SK-N-SH (cell line): ENCODE measurements at regions not wholly inside any gene's neighbourhood (a gene's known extent, or its start where the extent isn't known, plus 50 kb on each side); places are given as distances from the start of the nearest gene placed in this dataset.

ENCODE experiments used
- CTCF ChIA-PET: fragments of 300-600, 350-600 bp; formaldehyde crosslinking; extraction: SDS; loops from one replicate; lab custom pipeline; 2021; lab: Yijun Ruan, JAX
- POLR2A ChIA-PET: fragments of 350-600 bp; sonication (Branson Sonifier 250); formaldehyde crosslinking; extraction: SDS; loops from one replicate; lab custom pipeline; 2020; ENCODE audit warnings: antibody characterized with exemption, inconsistent platforms; lab: Yijun Ruan, JAX
- DNase-seq: peaks from one replicate; pipeline ENCODE4 v3.0.0; 2012
- H2AFZ ChIP-seq: fragments of 200-600 bp; sonication (generic); 2 replicates; pipeline ENCODE4 v1.8.1; 2016; ENCODE audit warnings: antibody characterized with exemption, mild to moderate bottlenecking, low read depth
- H3F3A ChIP-seq: fragments of 200-600 bp; sonication (generic); replicated peaks from 2 replicates; pipeline ENCODE3; 2016; ENCODE audit warnings: antibody characterized with exemption, mild to moderate bottlenecking; ENCODE audit not compliant: insufficient read depth
- H3K27ac ChIP-seq, 2 experiments: fragments of 200-500 bp in 1 of 2; fragments of 200-600 bp in 1 of 2; sonication (Bioruptor generic) in 1 of 2; sonication (generic), shearing (Covaris generic) in 1 of 2; 2 replicates each; pipeline versions ENCODE4 v1.5.1 to v1.6.1; 2014 to 2016; ENCODE audit warnings: low read depth in 2 of 2, inconsistent platforms in 1 of 2, low read length in 1 of 2, mild to moderate bottlenecking in 1 of 2, mixed read lengths in 1 of 2
- H3K27me3 ChIP-seq: fragments of 200-600 bp; sonication (generic), shearing (Covaris generic); 2 replicates; pipeline ENCODE4 v1.6.1; 2016; ENCODE audit warnings: mixed run types; ENCODE audit not compliant: insufficient read depth
- H3K36me3 ChIP-seq, 2 experiments: fragments of 200-500 bp in 1 of 2; fragments of 200-600 bp in 1 of 2; sonication (Bioruptor generic) in 1 of 2; sonication (generic) in 1 of 2; replicated peaks in 1 of 2; 2 replicates each; pipeline versions ENCODE3 to v1.5.1; 2014 to 2016; ENCODE audit warnings: low read length in 1 of 2, mild to moderate bottlenecking in 1 of 2; ENCODE audit not compliant: insufficient read depth in 2 of 2, control insufficient read depth in 1 of 2
- H3K4me1 ChIP-seq, 2 experiments: fragments of 200-500 bp in 1 of 2; fragments of 200-600 bp in 1 of 2; sonication (Bioruptor generic) in 1 of 2; sonication (generic), shearing (Covaris generic) in 1 of 2; 2 replicates each; pipeline versions ENCODE4 v1.5.1 to v1.6.1; 2014 to 2016; ENCODE audit warnings: low read depth in 1 of 2, low read length in 1 of 2, mixed run types in 1 of 2; ENCODE audit not compliant: insufficient read depth in 2 of 2, control insufficient read depth in 1 of 2
- H3K4me2 ChIP-seq: fragments of 200-600 bp; sonication (generic), shearing (Covaris generic); 2 replicates; pipeline ENCODE4 v1.6.1; 2017; ENCODE audit warnings: mixed run types
- H3K4me3 ChIP-seq, 2 experiments: fragments of 200-500 bp in 1 of 2; fragments of 200-600 bp in 1 of 2; sonication (Bioruptor generic) in 1 of 2; sonication (generic), shearing (Covaris generic) in 1 of 2; 2 replicates each; pipeline versions ENCODE4 v1.5.1 to v1.8.1; 2014 to 2016; ENCODE audit warnings: low read depth in 2 of 2, inconsistent platforms in 1 of 2, low read length in 1 of 2, mild to moderate bottlenecking in 1 of 2, mixed read lengths in 1 of 2, moderate library complexity in 1 of 2
- H3K79me2 ChIP-seq: fragments of 200-600 bp; sonication (generic); 2 replicates; pipeline ENCODE4 v1.8.1; 2017; ENCODE audit warnings: mild to moderate bottlenecking; ENCODE audit not compliant: insufficient read depth
- H3K9ac ChIP-seq: fragments of 200-600 bp; sonication (generic); 2 replicates; pipeline ENCODE4 v1.6.1; 2017; ENCODE audit warnings: mixed run types
- H3K9me2 ChIP-seq: fragments of 200-600 bp; sonication (generic); 2 replicates; pipeline ENCODE4 v1.6.1; 2017; ENCODE audit warnings: mixed run types
- H3K9me3 ChIP-seq: fragments of 200-600 bp; sonication (generic); 2 replicates; pipeline ENCODE4 v1.6.1; 2017; ENCODE audit warnings: mixed run types, mild to moderate bottlenecking, moderate library complexity
- H4K20me1 ChIP-seq: fragments of 200-600 bp; sonication (generic); 2 replicates; pipeline ENCODE4 v1.6.1; 2017; ENCODE audit warnings: mild to moderate bottlenecking, mixed run types; ENCODE audit not compliant: insufficient read depth
- ELF1 ChIP-seq: IDR thresholded peaks from 2 replicates; pipeline ENCODE4 v1.4.0; 2012
- EZH2phosphoT487 ChIP-seq: fragments of 200-600 bp; sonication (generic); IDR thresholded peaks from 2 replicates; pipeline ENCODE4 v1.6.1; 2017; ENCODE audit warnings: low read depth, mixed run types, mild to moderate bottlenecking, antibody characterized with exemption, moderate library complexity, borderline replicate concordance
- FOSL2 ChIP-seq: IDR thresholded peaks from 2 replicates; pipeline ENCODE4 v1.4.0; 2012; ENCODE audit warnings: low read depth, mild to moderate bottlenecking, moderate library complexity, borderline replicate concordance
- FOXJ3 ChIP-seq: sonication (generic); formaldehyde crosslinking; IDR thresholded peaks from 2 replicates; pipeline ENCODE4 v1.5.1; 2020; ENCODE audit warnings: mild to moderate bottlenecking, missing genetic modification reagents
- FOXM1 ChIP-seq: IDR thresholded peaks from 2 replicates; pipeline ENCODE4 v1.4.0; 2012; ENCODE audit warnings: low read depth, mild to moderate bottlenecking
- GABPA ChIP-seq: IDR thresholded peaks from 2 replicates; pipeline ENCODE4 v1.4.0; 2012; ENCODE audit warnings: low read depth, mild to moderate bottlenecking
- JUND ChIP-seq: IDR thresholded peaks from 2 replicates; pipeline ENCODE4 v1.4.0; 2012
- MEF2A ChIP-seq: IDR thresholded peaks from 2 replicates; pipeline ENCODE4 v1.4.0; 2012; ENCODE audit warnings: low read depth, borderline replicate concordance
- MXI1 ChIP-seq: IDR thresholded peaks from 2 replicates; pipeline ENCODE4 v1.6.1; 2012; ENCODE audit warnings: mild to moderate bottlenecking, low read depth, low read length, improper control_type of control experiment
- NFIC ChIP-seq: IDR thresholded peaks from 2 replicates; pipeline ENCODE4 v1.4.0; 2012; ENCODE audit warnings: borderline replicate concordance
- RAD21 ChIP-seq: IDR thresholded peaks from 2 replicates; pipeline ENCODE4 v1.6.1; 2012; ENCODE audit warnings: mild to moderate bottlenecking, low read length
- RXRA ChIP-seq: IDR thresholded peaks from 2 replicates; pipeline ENCODE4 v1.4.0; 2012; ENCODE audit warnings: low read depth, mild to moderate bottlenecking, borderline replicate concordance
- SIN3A ChIP-seq: IDR thresholded peaks from 2 replicates; pipeline ENCODE4 v1.6.1; 2012; ENCODE audit warnings: low read depth, mild to moderate bottlenecking, low read length, moderate library complexity, borderline replicate concordance
- TAF1 ChIP-seq: IDR thresholded peaks from 2 replicates; pipeline ENCODE4 v1.6.1; 2012; ENCODE audit warnings: low read depth, mild to moderate bottlenecking, low read length, moderate library complexity, borderline replicate concordance
- TCF12 ChIP-seq: IDR thresholded peaks from 2 replicates; pipeline ENCODE4 v1.4.0; 2012
- TEAD4 ChIP-seq: IDR thresholded peaks from 2 replicates; pipeline ENCODE4 v1.4.0; 2012; ENCODE audit warnings: mild to moderate bottlenecking, borderline replicate concordance; ENCODE audit not compliant: insufficient read depth
- whole genome bisulfite sequencing: methylation state at CpG from one replicate; pipeline ENCODE4 v1.1.6; 2017; ENCODE audit warnings: low lambda C conversion rate; 5-methylcytosine and 5-hydroxymethylcytosine counted together
- TF ChIP-seq, protein P1 (sequence below): IDR thresholded peaks from 2 replicates; pipeline ENCODE4; 2012
- TF ChIP-seq, protein P2 (sequence below): fragments of 200-600 bp; sonication (generic); IDR thresholded peaks from 2 replicates; pipeline ENCODE4 v1.6.1; 2017; ENCODE audit warnings: antibody characterized with exemption, mild to moderate bottlenecking, moderate library complexity
- TF ChIP-seq, protein P3 (sequence below): fragments of 150-350 bp; IDR thresholded peaks from 2 replicates; pipeline ENCODE4 v1.6.1; 2017; ENCODE audit warnings: antibody characterized with exemption, low read length, low read depth, borderline replicate concordance

DNA sequence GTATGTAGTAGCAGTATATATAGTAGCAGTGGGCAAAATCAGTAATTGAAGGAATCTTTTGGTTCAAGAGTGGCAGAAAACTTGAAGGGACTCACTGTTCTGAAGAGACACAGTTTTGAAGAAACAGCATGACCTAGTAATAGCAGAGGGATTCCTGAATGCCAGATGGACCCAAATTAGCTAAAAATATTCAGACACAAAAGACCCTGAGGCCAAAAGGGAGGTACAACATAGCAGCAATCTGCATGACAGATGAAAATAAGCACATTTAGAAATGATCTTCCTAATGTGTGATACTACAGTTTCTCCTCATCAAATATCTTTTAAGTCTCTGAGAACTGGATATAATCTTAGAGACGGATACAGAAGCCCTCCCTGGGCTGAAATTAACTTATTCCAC, 536.6 kb downstream of the PPARGC1A start:
- Histone ChIP-seq H3F3A (no peaks in the 10 kb centered on the region), H3K79me2 (no peaks in the 10 kb centered on the region), H3K4me3 (no peak overlapping the region), H3K36me3 (no peaks in the 10 kb centered on the region), H3K27ac (no peak overlapping the region), H3K9me3 (no peaks in the 10 kb centered on the region), H3K4me1 (no peaks in the 10 kb centered on the region), H3K4me2 (no peak overlapping the region), H3K9me2 (no peaks in the 10 kb centered on the region), H3K9ac (no peak overlapping the region), H3K27me3 (no peaks in the 10 kb centered on the region), H4K20me1 (no peaks in the 10 kb centered on the region), H2AFZ (no peak overlapping the region)
- 4% methylated on average over 1 of the region's 1 CpG for WGBS
- DNase-seq: no peak
- TF ChIP-seq FOSL2 (no peak), TEAD4 (no peak), SIN3A (no peak), JUND (no peak), ELF1 (no peak), MXI1 (no peak), RAD21 (no peak), RXRA (no peak), FOXJ3 (no peak), TCF12 (no peak), MEF2A (no peak), TAF1 (no peak), EZH2phosphoT487 (no peak), GABPA (no peak), FOXM1 (no peak), NFIC (no peak)
- TF ChIP-seq, protein P1, sequence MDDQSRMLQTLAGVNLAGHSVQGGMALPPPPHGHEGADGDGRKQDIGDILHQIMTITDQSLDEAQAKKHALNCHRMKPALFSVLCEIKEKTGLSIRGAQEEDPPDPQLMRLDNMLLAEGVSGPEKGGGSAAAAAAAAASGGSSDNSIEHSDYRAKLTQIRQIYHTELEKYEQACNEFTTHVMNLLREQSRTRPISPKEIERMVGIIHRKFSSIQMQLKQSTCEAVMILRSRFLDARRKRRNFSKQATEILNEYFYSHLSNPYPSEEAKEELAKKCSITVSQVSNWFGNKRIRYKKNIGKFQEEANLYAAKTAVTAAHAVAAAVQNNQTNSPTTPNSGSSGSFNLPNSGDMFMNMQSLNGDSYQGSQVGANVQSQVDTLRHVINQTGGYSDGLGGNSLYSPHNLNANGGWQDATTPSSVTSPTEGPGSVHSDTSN: no peak
- TF ChIP-seq, protein P2, sequence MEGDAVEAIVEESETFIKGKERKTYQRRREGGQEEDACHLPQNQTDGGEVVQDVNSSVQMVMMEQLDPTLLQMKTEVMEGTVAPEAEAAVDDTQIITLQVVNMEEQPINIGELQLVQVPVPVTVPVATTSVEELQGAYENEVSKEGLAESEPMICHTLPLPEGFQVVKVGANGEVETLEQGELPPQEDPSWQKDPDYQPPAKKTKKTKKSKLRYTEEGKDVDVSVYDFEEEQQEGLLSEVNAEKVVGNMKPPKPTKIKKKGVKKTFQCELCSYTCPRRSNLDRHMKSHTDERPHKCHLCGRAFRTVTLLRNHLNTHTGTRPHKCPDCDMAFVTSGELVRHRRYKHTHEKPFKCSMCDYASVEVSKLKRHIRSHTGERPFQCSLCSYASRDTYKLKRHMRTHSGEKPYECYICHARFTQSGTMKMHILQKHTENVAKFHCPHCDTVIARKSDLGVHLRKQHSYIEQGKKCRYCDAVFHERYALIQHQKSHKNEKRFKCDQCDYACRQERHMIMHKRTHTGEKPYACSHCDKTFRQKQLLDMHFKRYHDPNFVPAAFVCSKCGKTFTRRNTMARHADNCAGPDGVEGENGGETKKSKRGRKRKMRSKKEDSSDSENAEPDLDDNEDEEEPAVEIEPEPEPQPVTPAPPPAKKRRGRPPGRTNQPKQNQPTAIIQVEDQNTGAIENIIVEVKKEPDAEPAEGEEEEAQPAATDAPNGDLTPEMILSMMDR: no peak
- TF ChIP-seq, protein P3, sequence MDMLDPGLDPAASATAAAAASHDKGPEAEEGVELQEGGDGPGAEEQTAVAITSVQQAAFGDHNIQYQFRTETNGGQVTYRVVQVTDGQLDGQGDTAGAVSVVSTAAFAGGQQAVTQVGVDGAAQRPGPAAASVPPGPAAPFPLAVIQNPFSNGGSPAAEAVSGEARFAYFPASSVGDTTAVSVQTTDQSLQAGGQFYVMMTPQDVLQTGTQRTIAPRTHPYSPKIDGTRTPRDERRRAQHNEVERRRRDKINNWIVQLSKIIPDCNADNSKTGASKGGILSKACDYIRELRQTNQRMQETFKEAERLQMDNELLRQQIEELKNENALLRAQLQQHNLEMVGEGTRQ: no peak
- ChIA-PET POLR2A (no interaction called here), CTCF (no interaction called here)
